MCF 10A (cell line): ENCODE measurements at regions not wholly inside any gene's neighbourhood (a gene's known extent, or its start where the extent isn't known, plus 50 kb on each side); places are given as distances from the start of the nearest gene placed in this dataset.
A peak's percentile ranks its signal among the peaks of the same experiment; 100 is the strongest.

Experiments used
- BruUV-seq: library from RNA; stranded (reverse); fragments of 400-500 nt; replicated peaks from 2 replicates; lab custom pipeline; 2021; lab: Mats Ljungman, UMichigan
- CTCF ChIA-PET: fragments of 300-600 bp; sonication (Branson Sonifier 250); formaldehyde crosslinking; extraction: SDS; loops from one replicate; lab custom pipeline; 2021; ENCODE audit warnings: antibody characterized with exemption, inconsistent platforms; lab: Yijun Ruan, JAX
- POLR2A ChIA-PET: fragments of 300-600, 350-650 bp; sonication (Branson Sonifier 250); formaldehyde crosslinking; extraction: SDS; loops from one replicate; lab custom pipeline; 2020; ENCODE audit warnings: antibody characterized with exemption, inconsistent platforms; lab: Yijun Ruan, JAX
- DNase-seq: peaks from one replicate; pipeline ENCODE4 v3.0.0-alpha.2; 2018; ENCODE audit not compliant: unreplicated experiment
- H3K27ac Mint-ChIP-seq: one replicate; pipeline ENCODE4 v1.8.0; 2022; ENCODE audit warnings: mild to moderate bottlenecking, low read depth, mixed read lengths; ENCODE audit not compliant: unreplicated experiment
- H3K27me3 Mint-ChIP-seq: one replicate; pipeline ENCODE4 v1.8.0; 2022; ENCODE audit warnings: mixed read lengths; ENCODE audit not compliant: insufficient read depth, unreplicated experiment
- H3K36me3 Mint-ChIP-seq: one replicate; pipeline ENCODE4 v1.8.0; 2022; ENCODE audit warnings: mild to moderate bottlenecking, moderate library complexity, mixed read lengths; ENCODE audit not compliant: insufficient read depth, unreplicated experiment
- H3K4me1 Mint-ChIP-seq: one replicate; pipeline ENCODE4 v1.8.0; 2022; ENCODE audit warnings: mixed read lengths; ENCODE audit not compliant: insufficient read depth, unreplicated experiment
- H3K4me3 Mint-ChIP-seq: one replicate; pipeline ENCODE4 v1.8.0; 2022; ENCODE audit warnings: mild to moderate bottlenecking, moderate library complexity, mixed read lengths; ENCODE audit not compliant: unreplicated experiment
- H3K9me3 Mint-ChIP-seq: one replicate; pipeline ENCODE4 v1.8.0; 2022; ENCODE audit warnings: mixed read lengths; ENCODE audit not compliant: unreplicated experiment
- intact Hi-C: fragments of 100-400 bp; cut with micrococcal nuclease; formaldehyde crosslinking; loops from 2 replicates; pipeline ENCODE4 v1.14.1; 2022
- TF ChIP-seq, protein P1 (sequence below): fragments of 200-600 bp; IDR thresholded peaks from one replicate; pipeline ENCODE4 v1.8.0; 2022; ENCODE audit warnings: antibody characterized with exemption, mild to moderate bottlenecking; ENCODE audit not compliant: unreplicated experiment

DNA sequence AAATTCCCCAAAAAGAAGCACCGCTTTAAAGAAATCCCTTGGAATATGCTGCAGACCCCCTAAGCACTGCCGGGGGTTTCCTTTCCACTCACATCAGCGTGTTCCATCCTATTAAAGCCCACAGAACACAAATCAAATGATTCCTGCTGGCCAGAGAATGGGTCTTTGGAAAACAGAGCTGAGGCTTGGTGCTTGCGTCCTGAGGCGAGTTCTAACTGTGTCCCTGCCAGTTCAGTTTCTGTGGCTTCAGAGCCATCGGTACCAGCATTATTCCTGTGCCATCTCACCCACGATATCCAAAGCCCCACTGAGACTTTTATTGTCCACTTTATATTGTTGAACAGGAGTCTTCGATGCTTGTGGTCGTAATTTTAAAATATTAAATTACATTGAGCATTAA lies 142.0 kb upstream of the SYT13 start:
- no peak for DNase-seq
- Mint-ChIP-seq H3K36me3 (no peaks in the 10 kb centered on the region), H3K4me3 (no peak overlapping the region), H3K27me3 (peaks cover 66% of the 10 kb centered on the region), H3K9me3 (no peaks in the 10 kb centered on the region), H3K27ac (no peak overlapping the region), H3K4me1 (no peaks in the 10 kb centered on the region)
- BruUV-seq = no TSS peak
- intact Hi-C loops = no loop called here
- CTCF ChIA-PET = interaction anchor here (2.0 kb wide), 1 partner anchor 22 kb away, joined by 8 read pairs; no protein-coding TSS in a partner anchor
- TF ChIP-seq, protein P1, sequence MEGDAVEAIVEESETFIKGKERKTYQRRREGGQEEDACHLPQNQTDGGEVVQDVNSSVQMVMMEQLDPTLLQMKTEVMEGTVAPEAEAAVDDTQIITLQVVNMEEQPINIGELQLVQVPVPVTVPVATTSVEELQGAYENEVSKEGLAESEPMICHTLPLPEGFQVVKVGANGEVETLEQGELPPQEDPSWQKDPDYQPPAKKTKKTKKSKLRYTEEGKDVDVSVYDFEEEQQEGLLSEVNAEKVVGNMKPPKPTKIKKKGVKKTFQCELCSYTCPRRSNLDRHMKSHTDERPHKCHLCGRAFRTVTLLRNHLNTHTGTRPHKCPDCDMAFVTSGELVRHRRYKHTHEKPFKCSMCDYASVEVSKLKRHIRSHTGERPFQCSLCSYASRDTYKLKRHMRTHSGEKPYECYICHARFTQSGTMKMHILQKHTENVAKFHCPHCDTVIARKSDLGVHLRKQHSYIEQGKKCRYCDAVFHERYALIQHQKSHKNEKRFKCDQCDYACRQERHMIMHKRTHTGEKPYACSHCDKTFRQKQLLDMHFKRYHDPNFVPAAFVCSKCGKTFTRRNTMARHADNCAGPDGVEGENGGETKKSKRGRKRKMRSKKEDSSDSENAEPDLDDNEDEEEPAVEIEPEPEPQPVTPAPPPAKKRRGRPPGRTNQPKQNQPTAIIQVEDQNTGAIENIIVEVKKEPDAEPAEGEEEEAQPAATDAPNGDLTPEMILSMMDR = no peak
- POLR2A ChIA-PET = interaction anchor here (0.6 kb wide), 1 partner anchor 254 kb away, joined by 3 read pairs; no protein-coding TSS in a partner anchor

DNA sequence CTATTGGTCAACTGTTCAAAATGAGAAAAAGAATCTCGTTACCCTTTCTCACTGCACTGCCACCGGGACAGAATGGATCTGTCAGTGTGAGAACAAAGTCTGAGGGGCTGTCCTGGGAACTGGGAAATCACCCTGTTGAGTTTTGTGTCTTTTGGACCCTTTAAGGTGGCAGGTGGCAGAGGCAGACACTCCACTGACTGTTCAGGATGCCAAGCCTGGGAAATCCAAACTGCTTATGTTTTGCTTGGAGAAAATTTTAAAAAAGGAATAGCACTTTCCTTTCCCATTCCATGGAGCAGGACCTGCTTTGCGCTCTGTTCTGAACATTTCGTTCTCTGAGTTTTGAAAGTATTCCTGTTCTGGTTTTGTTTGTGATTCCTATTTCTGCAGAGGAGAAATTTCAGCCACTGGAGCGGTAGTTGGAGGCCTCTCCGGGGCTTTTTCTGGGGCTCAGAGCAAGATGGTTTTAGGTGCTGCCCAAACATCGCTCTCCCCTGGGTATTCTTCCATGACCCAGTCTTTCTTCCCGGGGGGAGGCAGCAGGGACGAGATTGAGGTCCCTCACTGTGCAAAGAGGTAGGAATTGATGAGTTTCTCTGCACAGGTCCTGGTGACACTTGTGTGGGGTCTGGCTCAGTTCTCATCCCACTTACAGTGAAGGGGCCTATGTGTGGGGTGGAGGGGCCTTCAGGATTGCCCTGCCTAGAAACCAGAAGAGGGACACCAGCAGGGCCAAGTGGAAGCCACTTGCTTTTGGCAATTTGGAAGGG lies 138.5 kb upstream of the SYT13 start:
- ChIA-PET CTCF (interaction anchor here (0.8 kb wide), 1 partner anchor 230 kb away, joined by 3 read pairs; no protein-coding TSS in a partner anchor), POLR2A (no interaction called here)
- Mint-ChIP-seq H3K27ac (no peak overlapping the region), H3K27me3 (peaks cover 65% of the 10 kb centered on the region), H3K4me1 (no peaks in the 10 kb centered on the region), H3K4me3 (no peak overlapping the region), H3K9me3 (peaks cover 8% of the 10 kb centered on the region), H3K36me3 (no peaks in the 10 kb centered on the region)
- intact Hi-C loops = no loop called here
- no peak for DNase-seq
- TF ChIP-seq, protein P1 = no peak
- no TSS peak for BruUV-seq

DNA sequence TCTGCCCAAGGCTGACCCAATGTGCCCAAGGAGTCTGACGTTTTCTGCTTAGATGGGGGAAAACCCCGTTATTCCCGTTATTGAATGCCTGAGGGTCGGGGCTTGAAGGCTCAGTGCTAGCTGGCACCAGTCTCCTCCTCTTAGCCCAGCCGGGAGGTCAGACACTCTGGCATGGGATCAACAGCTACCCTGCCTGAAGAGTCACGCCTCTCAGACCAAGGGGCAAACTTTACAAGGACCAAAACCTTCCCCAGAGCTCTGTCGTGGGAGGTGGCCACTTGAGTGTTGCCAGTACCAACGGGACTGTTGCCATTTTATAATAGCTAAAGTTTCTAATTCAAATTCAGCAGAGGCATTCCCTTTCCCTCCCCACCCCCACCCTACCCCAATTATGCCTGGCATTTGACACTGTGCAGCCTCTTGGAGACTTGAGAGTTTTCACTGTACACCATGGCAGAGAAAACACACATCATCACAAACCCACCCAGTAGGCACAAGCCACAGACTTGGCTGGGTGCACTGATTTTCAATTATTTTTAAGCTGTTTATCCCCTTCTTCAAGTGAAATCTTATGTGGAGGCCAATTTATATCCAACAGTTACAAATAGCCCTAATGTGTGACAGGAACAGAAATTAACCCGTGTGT lies 137.5 kb upstream of the SYT13 start:
- TF ChIP-seq, protein P1 = no peak
- no peak for DNase-seq
- intact Hi-C loops = no loop called here
- POLR2A ChIA-PET = interaction anchor here (0.5 kb wide), 1 partner anchor 706 kb away, joined by 3 read pairs; no protein-coding TSS in a partner anchor
- H3K4me1 Mint-ChIP-seq = no peaks in the 10 kb centered on the region
- no peaks in the 10 kb centered on the region for H3K36me3 Mint-ChIP-seq
- no TSS peak for BruUV-seq
- CTCF ChIA-PET = interaction anchor here (1.7 kb wide), 1 partner anchor 231 kb away, joined by 4 read pairs; no protein-coding TSS in a partner anchor
- peaks cover 8% of the 10 kb centered on the region for H3K9me3 Mint-ChIP-seq
- H3K4me3 Mint-ChIP-seq = no peak overlapping the region
- peaks cover 55% of the 10 kb centered on the region for H3K27me3 Mint-ChIP-seq
- no peak overlapping the region for H3K27ac Mint-ChIP-seq

DNA sequence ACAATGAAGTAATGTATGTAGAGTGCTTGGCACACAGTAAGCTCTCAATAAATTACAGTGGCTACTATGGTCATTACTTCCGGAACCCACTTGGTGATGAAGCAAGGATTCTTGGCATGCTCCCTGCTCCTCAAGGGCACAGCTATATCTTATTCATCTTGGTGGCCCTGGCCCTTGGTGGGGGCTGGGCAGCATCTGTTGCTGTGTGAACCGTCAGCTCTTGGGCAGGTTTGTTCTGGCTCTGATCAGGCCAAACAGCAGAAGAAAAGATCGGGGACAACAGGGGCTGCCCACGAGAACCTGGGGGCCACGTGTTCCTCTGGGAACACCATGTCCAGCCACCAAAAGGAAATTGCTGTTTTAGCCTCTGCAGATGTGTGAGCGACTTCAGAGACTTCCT lies 136.9 kb upstream of the SYT13 start:
- no peak overlapping the region for H3K27ac Mint-ChIP-seq
- ChIA-PET CTCF (interaction anchor here (1.0 to 1.7 kb wide), 2 partner anchors 11 to 232 kb away, joined by 3 to 4 read pairs; no protein-coding TSS in a partner anchor), POLR2A (interaction anchor here (0.5 kb wide), 1 partner anchor 706 kb away, joined by 3 read pairs; no protein-coding TSS in a partner anchor)
- peaks cover 8% of the 10 kb centered on the region for H3K9me3 Mint-ChIP-seq
- peaks cover 49% of the 10 kb centered on the region for H3K27me3 Mint-ChIP-seq
- BruUV-seq = no TSS peak
- DNase-seq = peak; percentile 13
- TF ChIP-seq, protein P1 = no peak
- intact Hi-C loops = no loop called here
- H3K4me1 Mint-ChIP-seq = no peaks in the 10 kb centered on the region
- H3K36me3 Mint-ChIP-seq = no peaks in the 10 kb centered on the region
- no peak overlapping the region for H3K4me3 Mint-ChIP-seq
